Ectodermal cell (in vitro differentiated cells): ENCODE measurements at regions not wholly inside any gene's neighbourhood (a gene's known extent, or its start where the extent isn't known, plus 50 kb on each side); places are given as distances from the start of the nearest gene placed in this dataset.
"Not testable (repeated sequence)": the region's sequence is repeated elsewhere in the genome, so short reads cannot be mapped to it uniquely, and the experiment has no call there.

Source experiments
- H3K27ac ChIP-seq: 2 replicates; pipeline ENCODE4 v1.7.0; 2013; ENCODE audit warnings: mild to moderate bottlenecking, low read depth, low read length; ENCODE audit not compliant: insufficient read depth, poor library complexity, severe bottlenecking
- H3K27me3 ChIP-seq: 2 replicates; pipeline ENCODE4 v1.7.0; 2013; ENCODE audit warnings: mild to moderate bottlenecking, low read length; ENCODE audit not compliant: insufficient read depth, control insufficient read depth, poor library complexity, severe bottlenecking
- H3K36me3 ChIP-seq: one replicate; pipeline ENCODE4 v1.7.0; 2013; ENCODE audit warnings: low read length; ENCODE audit not compliant: control insufficient read depth, insufficient read depth
- H3K4me1 ChIP-seq: one replicate; pipeline ENCODE4 v1.7.0; 2013; ENCODE audit warnings: low read length; ENCODE audit not compliant: control insufficient read depth, insufficient read depth
- H3K4me3 ChIP-seq: 2 replicates; pipeline ENCODE4 v1.7.0; 2013; ENCODE audit warnings: low read depth, low read length, control low read depth; ENCODE audit not compliant: insufficient read depth
- H3K9me3 ChIP-seq: 2 replicates; pipeline ENCODE4 v1.7.0; 2013; ENCODE audit warnings: mild to moderate bottlenecking, low read length, moderate library complexity; ENCODE audit not compliant: control insufficient read depth
- WGBS, 2 experiments: methylation state at CpG; one replicate each; pipeline ENCODE4 v1.1.7; 2013; ENCODE audit warnings: missing lambda C conversion rate in 2 of 2; 5-methylcytosine and 5-hydroxymethylcytosine counted together

- Histone ChIP-seq H3K27ac (no peak overlapping the region), H3K4me3 (no peak overlapping the region), H3K36me3 (no peaks in the 10 kb centered on the region), H3K9me3 (no peaks in the 10 kb centered on the region), H3K27me3 (no peaks in the 10 kb centered on the region), H3K4me1 (peaks cover 3% of the 10 kb centered on the region)
- 47 to 54% methylated on average over 5 of the region's 5 CpGs for WGBS, 2 experiments
Observed at GRCh38 chr7:3112479-3113134, 68.9 kb upstream of the CARD11 start.

- H3K4me3 ChIP-seq = no peak overlapping the region
- no peaks in the 10 kb centered on the region for H3K36me3 ChIP-seq
- H3K27me3 ChIP-seq = no peaks in the 10 kb centered on the region
- peaks cover 3% of the 10 kb centered on the region for H3K4me1 ChIP-seq
- H3K9me3 ChIP-seq = no peaks in the 10 kb centered on the region
- H3K27ac ChIP-seq = no peak overlapping the region
- 85 to 86% methylated on average over 5 of the region's 5 CpGs for WGBS, 2 experiments
Observed at GRCh38 chr7:3114917-3115316, 71.2 kb upstream of the CARD11 start.

GRCh38 chr7:3117081-3117480 lies 73.4 kb upstream of the CARD11 start:
- 61 to 66% methylated on average over 2 of the region's 2 CpGs for WGBS, 2 experiments

DNA sequence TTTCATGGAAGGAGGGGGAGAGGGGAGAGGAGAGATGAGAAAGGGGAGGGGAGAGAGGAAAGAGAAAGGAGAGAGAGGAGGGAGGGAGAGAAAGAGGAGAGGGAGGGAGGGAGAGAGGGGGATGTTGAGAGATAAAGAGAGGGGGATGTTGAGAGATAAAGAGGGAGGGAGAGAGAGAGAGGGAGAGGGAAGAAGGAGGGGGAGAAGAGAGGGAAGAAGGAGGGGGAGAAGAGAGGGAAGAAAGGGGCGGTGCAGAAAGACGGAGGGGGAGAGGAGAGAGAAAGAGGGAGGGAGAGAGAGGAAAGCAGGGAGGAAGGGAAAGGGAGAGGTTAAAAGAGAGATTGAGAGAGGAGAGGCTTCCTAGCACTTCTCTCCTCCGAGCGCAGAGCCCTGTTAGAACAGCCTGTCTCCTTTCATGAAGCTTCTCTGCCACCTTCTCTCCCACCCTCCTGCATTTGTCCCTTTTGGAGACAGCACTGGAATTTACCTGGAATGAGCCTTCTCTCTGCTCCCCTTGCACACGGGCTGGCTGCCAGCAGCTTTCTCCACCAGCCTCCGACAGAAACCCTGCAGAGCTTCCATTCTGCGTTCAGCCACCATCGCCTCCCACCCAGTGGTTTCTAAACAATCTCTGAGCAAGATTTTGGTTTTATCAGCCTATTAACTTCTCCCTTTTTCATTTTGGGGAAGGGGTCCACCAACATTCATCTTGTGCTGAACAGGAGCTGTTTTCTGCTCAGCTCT lies 74.0 kb upstream of the CARD11 start:
- WGBS, 2 experiments = 42 to 47% methylated on average over 8 of the region's 8 CpGs
- Histone ChIP-seq H3K4me3 (no peak overlapping the region), H3K4me1 (peaks cover 3% of the 10 kb centered on the region), H3K9me3 (no peaks in the 10 kb centered on the region), H3K36me3 (no peaks in the 10 kb centered on the region), H3K27ac (no peak overlapping the region), H3K27me3 (no peaks in the 10 kb centered on the region)

More at GRCh38 chr7:3117081-3117480, 73.4 kb upstream of the CARD11 start:
- Histone ChIP-seq H3K27me3 (no peaks in the 10 kb centered on the region), H3K27ac (no peak overlapping the region), H3K4me3 (no peak overlapping the region), H3K4me1 (peaks cover 3% of the 10 kb centered on the region), H3K9me3 (no peaks in the 10 kb centered on the region), H3K36me3 (no peaks in the 10 kb centered on the region)

DNA sequence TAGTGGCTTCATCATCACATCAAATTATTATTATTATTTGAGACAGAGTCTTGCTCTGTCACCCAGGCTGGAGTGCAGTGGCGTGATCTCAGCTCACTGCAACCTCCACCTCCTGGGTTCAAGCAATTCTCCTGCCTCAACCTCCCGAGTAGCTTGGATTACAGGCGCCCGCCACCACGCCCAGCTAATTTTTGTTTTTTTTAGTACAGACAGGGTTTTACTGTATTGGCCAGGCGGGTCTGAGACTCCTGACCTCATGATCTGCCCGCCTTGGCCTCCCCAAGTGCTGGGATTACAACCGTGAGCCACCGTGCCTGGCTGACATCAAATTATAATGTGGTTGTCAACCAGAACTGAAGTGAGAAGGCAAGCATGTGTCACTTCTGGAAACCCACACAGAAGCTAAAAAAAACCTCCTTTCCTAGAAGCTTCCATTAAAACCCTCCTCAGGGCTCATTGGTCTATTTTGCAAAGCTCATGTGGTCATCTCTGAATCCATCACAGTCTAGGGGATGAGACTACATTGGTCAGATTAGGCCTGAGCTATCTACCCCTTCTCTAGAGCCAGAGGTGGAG lies 75.8 kb upstream of the CARD11 start:
- H3K27me3 ChIP-seq, H3K4me3 ChIP-seq, H3K27ac ChIP-seq, H3K4me1 ChIP-seq, H3K9me3 ChIP-seq, H3K36me3 ChIP-seq: not testable (repeated sequence)
- 90 to 92% methylated on average over 9 of the region's 9 CpGs for WGBS, 2 experiments

- Histone ChIP-seq H3K4me1 (peaks cover 3% of the 10 kb centered on the region), H3K4me3 (no peak overlapping the region), H3K36me3 (no peaks in the 10 kb centered on the region), H3K27me3 (no peaks in the 10 kb centered on the region), H3K9me3 (no peaks in the 10 kb centered on the region), H3K27ac (no peak overlapping the region)
- WGBS, 2 experiments = 90 to 91% methylated on average over 3 of the region's 3 CpGs
Observed at GRCh38 chr7:3119963-3120362, 76.3 kb upstream of the CARD11 start.

- Histone ChIP-seq H3K27me3 (no peaks in the 10 kb centered on the region), H3K36me3 (no peaks in the 10 kb centered on the region), H3K27ac (no peak overlapping the region), H3K9me3 (no peaks in the 10 kb centered on the region), H3K4me3 (no peak overlapping the region), H3K4me1 (peaks cover 3% of the 10 kb centered on the region)
- 94 to 96% methylated on average over 3 of the region's 3 CpGs for WGBS, 2 experiments
Observed at GRCh38 chr7:3120513-3120912, 76.8 kb upstream of the CARD11 start.

- Histone ChIP-seq H3K9me3 (no peaks in the 10 kb centered on the region), H3K27me3 (no peaks in the 10 kb centered on the region), H3K4me3 (no peak overlapping the region), H3K4me1 (no peaks in the 10 kb centered on the region), H3K27ac (no peak overlapping the region), H3K36me3 (no peaks in the 10 kb centered on the region)
- WGBS, 2 experiments = 95 to 96% methylated on average over 11 of the region's 11 CpGs
Observed at GRCh38 chr7:3128857-3129490, 85.3 kb upstream of the CARD11 start.

DNA sequence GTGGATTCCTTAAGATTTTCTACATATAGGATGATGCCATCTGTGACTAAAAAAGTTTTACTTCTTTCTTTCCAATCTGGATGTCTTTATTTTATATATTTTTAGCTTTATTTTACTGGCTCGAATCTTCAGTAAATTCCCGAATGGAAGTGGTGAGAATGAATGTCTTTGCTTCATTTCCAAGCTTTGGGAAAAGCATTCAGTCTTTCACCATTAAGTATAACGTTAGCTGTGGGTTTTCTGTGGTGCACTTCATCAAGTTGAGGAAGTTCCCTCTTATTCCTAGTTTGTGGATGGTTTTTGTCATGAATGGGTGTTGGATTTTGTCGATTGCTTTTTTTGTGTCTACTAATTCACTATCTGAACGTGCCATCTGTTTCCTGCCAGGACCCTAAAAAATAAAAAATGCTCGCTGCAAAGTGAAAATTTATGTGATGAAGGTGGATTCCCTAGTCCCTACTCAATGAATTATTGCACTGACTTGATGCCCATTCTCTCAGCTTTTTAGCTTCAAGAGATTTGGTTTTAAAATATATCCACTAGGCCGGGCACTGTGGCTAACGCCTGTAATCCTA lies 90.2 kb upstream of the CARD11 start:
- Histone ChIP-seq H3K4me1 (peaks cover 8% of the 10 kb centered on the region), H3K9me3 (no peaks in the 10 kb centered on the region), H3K27ac (no peak overlapping the region), H3K4me3 (no peak overlapping the region), H3K36me3 (no peaks in the 10 kb centered on the region), H3K27me3 (no peaks in the 10 kb centered on the region)
- 94% methylated on average over 8 of the region's 8 CpGs for WGBS, 2 experiments

DNA sequence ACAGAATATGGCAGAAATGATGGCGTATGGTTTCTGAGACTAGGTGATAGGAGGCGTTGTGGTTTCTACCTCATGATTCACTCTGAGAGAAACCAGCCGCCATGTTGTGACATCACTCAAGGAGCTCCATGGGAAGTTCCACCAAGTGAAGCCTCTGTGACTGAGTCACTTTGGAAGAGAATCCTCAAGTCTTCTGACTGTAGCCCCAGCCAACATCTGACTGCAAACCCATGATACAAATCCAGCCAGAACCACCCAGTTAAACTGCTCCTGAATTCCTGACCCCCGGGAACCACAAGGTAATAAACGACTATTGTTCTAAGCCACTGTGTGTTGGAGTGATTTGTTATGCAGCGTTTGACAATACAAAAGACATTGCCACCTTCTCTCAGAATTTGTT lies 91.1 kb upstream of the CARD11 start:
- no peak overlapping the region for H3K27ac ChIP-seq
- no peaks in the 10 kb centered on the region for H3K9me3 ChIP-seq
- H3K36me3 ChIP-seq = no peaks in the 10 kb centered on the region
- peaks cover 8% of the 10 kb centered on the region for H3K4me1 ChIP-seq
- 87 to 96% methylated on average over 4 to 6 of the region's 6 CpGs for WGBS, 2 experiments
- no peaks in the 10 kb centered on the region for H3K27me3 ChIP-seq
- H3K4me3 ChIP-seq = no peak overlapping the region
